ENCODE measurements at regions not wholly inside any gene's neighbourhood (a gene's known extent, or its start where the extent isn't known, plus 50 kb on each side); places are given as distances from the start of the nearest gene placed in this dataset.
"Not testable (repeated sequence)": the region's sequence is repeated elsewhere in the genome, so short reads cannot be mapped to it uniquely, and the experiment has no call there.

GRCh38 chr3:40695848-40696247 is 171.1 kb downstream of the ZNF621 start:
- DNase-seq (ENCODE audit: low read depth in 1 of 2, low spot score in 1 of 2): no peak

GRCh38 chr3:40698611-40699010 is 173.9 kb downstream of the ZNF621 start:
- not testable (repeated sequence) for DNase-seq (ENCODE audit: low read depth in 1 of 2, low spot score in 1 of 2)

- DNase-seq (ENCODE audit: low read depth in 1 of 2, low spot score in 1 of 2): no peak
These were observed 176.3 kb downstream of the ZNF621 start for GRCh38 chr3:40701016-40701588.

GRCh38 chr3:40704224-40704623 is 179.5 kb downstream of the ZNF621 start:
- no peak for DNase-seq (ENCODE audit: low read depth in 1 of 2, low spot score in 1 of 2)

- no peak for DNase-seq (ENCODE audit: low read depth in 1 of 2, low spot score in 1 of 2)
These were observed 180.9 kb downstream of the ZNF621 start for GRCh38 chr3:40705663-40706062.

- no peak for DNase-seq (ENCODE audit: low read depth in 1 of 2, low spot score in 1 of 2)
These were observed 188.5 kb downstream of the ZNF621 start for GRCh38 chr3:40713306-40713705.

GRCh38 chr3:40713795-40714194 is 189.0 kb downstream of the ZNF621 start:
- DNase-seq (ENCODE audit: low read depth in 1 of 2, low spot score in 1 of 2): no peak

GRCh38 chr3:40714771-40715345 is 190.1 kb downstream of the ZNF621 start:
- no peak for DNase-seq (ENCODE audit: low read depth in 1 of 2, low spot score in 1 of 2)

GRCh38 chr3:40715551-40715950 is 190.8 kb downstream of the ZNF621 start:
- DNase-seq (ENCODE audit: low read depth in 1 of 2, low spot score in 1 of 2): no peak

- no peak for DNase-seq (ENCODE audit: low read depth in 1 of 2, low spot score in 1 of 2)
These were observed 192.7 kb downstream of the ZNF621 start for GRCh38 chr3:40717471-40717870.

GRCh38 chr3:40718209-40718608 is 193.4 kb downstream of the ZNF621 start:
- no peak for DNase-seq (ENCODE audit: low read depth in 1 of 2, low spot score in 1 of 2)

GRCh38 chr3:40718681-40719080 is 193.9 kb downstream of the ZNF621 start:
- DNase-seq (ENCODE audit: low read depth in 1 of 2, low spot score in 1 of 2): no peak

GRCh38 chr3:40719660-40720287 is 195.0 kb downstream of the ZNF621 start:
- no peak for DNase-seq (ENCODE audit: low read depth in 1 of 2, low spot score in 1 of 2)

GRCh38 chr3:40720341-40720740 is 195.6 kb downstream of the ZNF621 start:
- no peak for DNase-seq (ENCODE audit: low read depth in 1 of 2, low spot score in 1 of 2)

- no peak for DNase-seq (ENCODE audit: low read depth in 1 of 2, low spot score in 1 of 2)
These were observed 196.1 kb downstream of the ZNF621 start for GRCh38 chr3:40720863-40721262.

- no peak for DNase-seq (ENCODE audit: low read depth in 1 of 2, low spot score in 1 of 2)
These were observed 198.4 kb downstream of the ZNF621 start for GRCh38 chr3:40723083-40723660.

GRCh38 chr3:40725031-40725430 is 200.3 kb downstream of the ZNF621 start:
- no peak for DNase-seq (ENCODE audit: low read depth in 1 of 2, low spot score in 1 of 2)

- DNase-seq (ENCODE audit: low read depth in 1 of 2, low spot score in 1 of 2): no peak
These were observed 206.7 kb downstream of the ZNF621 start for GRCh38 chr3:40731445-40731844.

GRCh38 chr3:40736943-40737342 is 212.2 kb downstream of the ZNF621 start:
- no peak for DNase-seq (ENCODE audit: low read depth in 1 of 2, low spot score in 1 of 2)

GRCh38 chr3:40737343-40737742 is 212.6 kb downstream of the ZNF621 start:
- DNase-seq (ENCODE audit: low read depth in 1 of 2, low spot score in 1 of 2): no peak

GRCh38 chr3:40739971-40740370 is 215.2 kb downstream of the ZNF621 start:
- DNase-seq (ENCODE audit: low read depth in 1 of 2, low spot score in 1 of 2): no peak

- DNase-seq (ENCODE audit: low read depth in 1 of 2, low spot score in 1 of 2): no peak
These were observed 217.0 kb downstream of the ZNF621 start for GRCh38 chr3:40741729-40742128.
